Hematopoietic multipotent progenitor cell treated with erythropoietin and hydrocortisone succinate and interleukin-3 and kit ligand, for 17 days (in vitro differentiated cells): ENCODE measurements at regions not wholly inside any gene's neighbourhood (a gene's known extent, or its start where the extent isn't known, plus 50 kb on each side); places are given as distances from the start of the nearest gene placed in this dataset.
"Not testable (repeated sequence)": the region's sequence is repeated elsewhere in the genome, so short reads cannot be mapped to it uniquely, and the experiment has no call there.

ENCODE experiments used
- DNase-seq: peaks from one replicate; pipeline ENCODE4 v3.0.0-alpha.2; 2015; ENCODE audit warnings: low spot score

DNA sequence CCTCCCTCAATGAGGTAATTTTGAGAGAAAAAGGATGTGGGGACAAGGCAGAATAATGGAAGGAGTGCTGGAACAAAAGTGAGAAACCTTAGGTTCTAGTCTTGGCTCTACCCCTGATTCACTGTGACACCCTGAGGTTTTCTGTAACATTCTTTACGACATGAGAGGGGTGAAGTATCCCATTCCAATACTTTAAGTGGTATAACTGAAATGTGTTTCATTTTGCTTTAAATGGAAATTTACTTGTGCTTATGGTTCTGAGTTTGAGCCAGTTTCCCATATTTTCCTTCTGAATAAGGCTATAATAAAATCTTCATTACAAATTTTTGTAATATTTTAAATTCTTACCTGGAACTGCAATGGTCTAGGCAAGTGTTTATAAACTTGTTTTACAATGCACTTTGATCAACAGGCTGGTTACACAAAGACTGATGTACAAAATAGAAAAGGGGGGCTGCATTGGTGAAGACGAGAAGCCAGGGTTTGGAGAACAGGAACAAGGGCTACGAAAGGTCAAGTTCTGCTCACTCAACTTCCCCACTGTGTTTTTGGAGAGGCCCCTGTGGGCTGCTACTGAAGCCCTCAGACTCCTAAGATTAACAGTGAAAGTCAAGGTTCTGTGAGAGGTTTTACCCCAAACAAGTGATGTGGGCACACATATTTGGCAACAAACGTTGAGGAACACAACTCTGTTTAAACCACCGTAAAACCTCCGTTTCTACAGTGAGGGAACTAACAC, 171.9 kb upstream of the ELL2 start:
- no peak for DNase-seq

- DNase-seq, result no peak
Measured at GRCh38 chr5:96129276-96129675, 167.6 kb upstream of the ELL2 start.

GRCh38 chr5:96128204-96128864, 166.7 kb upstream of the ELL2 start:
- DNase-seq, result no peak

DNA sequence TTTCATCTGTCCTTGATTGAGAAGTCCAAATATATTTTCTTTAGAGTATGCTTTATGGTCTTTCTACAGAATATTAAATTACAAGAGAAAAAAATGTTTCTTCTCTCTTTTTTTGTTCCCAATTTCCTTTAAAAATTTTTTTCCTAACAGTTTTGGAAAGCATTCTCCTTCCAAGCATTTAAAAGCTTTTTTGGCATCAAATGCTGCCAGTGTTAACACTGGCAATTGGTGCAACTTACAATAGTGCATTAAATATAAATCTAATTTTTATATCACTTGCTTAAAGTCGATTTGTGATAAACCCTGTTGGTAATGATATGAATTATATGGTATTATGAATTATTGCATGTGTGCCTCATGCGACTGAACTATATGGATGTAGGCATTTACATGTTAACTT, 165.9 kb upstream of the ELL2 start:
- DNase-seq, result no peak

DNA sequence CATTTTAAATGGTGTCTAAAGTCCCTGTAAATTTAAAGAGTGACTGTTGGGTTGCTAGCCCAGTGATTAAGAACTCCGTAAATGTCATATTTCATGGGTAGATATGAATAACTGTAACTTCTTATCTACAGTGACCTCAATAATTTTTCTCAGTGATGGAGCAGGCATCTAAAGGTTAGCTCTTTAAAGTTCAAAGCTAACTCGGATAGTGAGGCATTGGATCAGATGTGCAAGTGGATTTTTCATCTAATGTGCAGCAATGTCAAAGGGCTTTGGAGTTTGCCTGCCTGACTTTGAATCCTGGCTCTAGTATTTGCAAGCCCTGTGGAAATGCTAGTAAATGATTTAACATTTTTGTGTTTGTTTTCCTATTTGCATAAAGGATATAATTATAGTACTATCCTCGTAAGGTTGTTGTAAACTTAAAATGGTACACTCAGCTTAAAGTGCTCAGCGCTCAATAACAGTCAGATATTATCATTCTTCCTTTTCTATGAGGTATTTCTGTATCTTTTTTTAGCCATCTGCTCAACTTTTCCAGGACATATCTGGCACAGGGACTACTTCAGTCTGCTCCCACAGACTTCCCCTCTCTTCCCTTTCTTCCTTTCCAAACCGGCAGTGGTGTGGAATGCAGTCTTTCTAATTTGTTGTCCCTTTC, 163.7 kb upstream of the ELL2 start:
- no peak for DNase-seq

GRCh38 chr5:96124589-96124988, 162.9 kb upstream of the ELL2 start:
- no peak for DNase-seq

DNA sequence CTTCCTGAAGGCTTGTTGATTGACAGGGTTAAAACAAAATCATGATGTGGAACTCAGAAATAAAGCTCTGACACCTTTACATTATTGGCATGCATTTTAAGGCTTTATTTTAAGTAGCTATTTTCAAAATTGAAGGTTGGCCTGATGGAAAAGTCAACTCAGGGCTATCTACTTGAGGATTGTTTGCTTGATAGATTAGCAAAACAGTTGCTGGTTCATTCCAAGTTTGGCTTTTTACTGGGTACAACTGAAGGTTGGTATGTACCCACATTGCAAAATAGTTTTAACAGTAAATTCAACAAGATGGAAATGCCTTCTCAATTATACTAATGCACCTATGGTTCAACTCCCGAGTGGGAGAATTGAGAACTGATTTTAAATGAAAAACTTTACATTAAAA, 161.8 kb upstream of the ELL2 start:
- no peak for DNase-seq

DNA sequence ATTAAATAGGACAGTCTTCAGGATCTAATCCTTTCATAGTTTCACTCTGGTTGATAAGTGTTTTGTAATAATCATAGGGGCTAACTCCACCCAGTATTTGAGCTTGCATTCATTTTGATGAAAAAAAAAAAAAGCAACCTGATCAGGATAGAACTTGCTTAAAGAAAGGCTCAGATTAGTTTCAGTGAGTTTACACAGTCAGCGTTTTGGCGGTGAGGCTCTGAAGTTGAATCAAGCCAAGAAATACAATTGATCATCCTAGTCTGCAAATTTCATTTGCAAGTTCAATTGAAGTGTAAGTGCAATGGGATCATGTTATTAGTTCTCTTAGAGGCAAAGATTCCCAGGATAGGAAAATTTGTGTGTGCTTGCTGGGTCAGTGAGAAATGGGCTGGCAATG, 159.7 kb upstream of the ELL2 start:
- DNase-seq, result no peak

DNA sequence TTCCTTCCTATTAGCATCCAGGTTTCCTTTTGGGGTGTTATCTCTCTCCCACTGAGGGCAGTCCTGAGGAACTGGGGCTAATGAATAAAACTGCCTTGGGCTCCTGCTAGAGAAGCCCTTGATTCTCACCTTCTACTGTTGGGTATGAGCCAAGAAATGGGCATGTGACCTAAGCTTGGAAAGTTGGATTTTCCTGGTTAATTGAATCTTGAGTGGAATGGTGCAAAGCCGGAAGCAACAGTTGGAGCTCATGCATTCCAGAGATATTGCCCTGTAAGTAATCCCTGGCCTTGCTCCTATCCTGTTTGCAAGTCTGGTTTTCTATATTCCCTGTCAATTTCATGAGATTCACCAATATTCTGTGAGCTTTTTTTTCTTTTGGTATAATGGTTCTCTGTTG, 158.5 kb upstream of the ELL2 start:
- DNase-seq, result no peak

- no peak for DNase-seq
Measured at GRCh38 chr5:96117771-96118651, 156.4 kb upstream of the ELL2 start.

GRCh38 chr5:96115147-96115807, 153.6 kb upstream of the ELL2 start:
- DNase-seq, result no peak

DNA sequence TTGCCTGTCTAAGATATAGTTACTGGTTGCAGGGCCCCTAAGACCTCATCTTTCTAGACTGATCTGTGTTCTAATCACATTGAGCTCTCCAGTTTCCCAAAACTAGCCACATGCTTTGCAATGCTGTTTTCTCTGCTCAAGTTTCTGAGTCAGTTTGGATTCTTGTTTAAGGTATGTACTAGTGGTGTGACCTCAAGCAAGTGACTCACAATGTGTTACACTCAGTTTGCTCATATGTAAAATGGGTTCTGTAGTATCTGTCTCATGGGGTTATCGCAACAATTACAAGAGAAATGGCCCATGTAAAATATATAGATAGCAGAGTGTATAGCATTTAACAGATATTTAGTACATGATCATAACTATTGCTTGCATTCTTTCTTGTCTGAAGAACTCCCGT, 153.1 kb upstream of the ELL2 start:
- no peak for DNase-seq

DNA sequence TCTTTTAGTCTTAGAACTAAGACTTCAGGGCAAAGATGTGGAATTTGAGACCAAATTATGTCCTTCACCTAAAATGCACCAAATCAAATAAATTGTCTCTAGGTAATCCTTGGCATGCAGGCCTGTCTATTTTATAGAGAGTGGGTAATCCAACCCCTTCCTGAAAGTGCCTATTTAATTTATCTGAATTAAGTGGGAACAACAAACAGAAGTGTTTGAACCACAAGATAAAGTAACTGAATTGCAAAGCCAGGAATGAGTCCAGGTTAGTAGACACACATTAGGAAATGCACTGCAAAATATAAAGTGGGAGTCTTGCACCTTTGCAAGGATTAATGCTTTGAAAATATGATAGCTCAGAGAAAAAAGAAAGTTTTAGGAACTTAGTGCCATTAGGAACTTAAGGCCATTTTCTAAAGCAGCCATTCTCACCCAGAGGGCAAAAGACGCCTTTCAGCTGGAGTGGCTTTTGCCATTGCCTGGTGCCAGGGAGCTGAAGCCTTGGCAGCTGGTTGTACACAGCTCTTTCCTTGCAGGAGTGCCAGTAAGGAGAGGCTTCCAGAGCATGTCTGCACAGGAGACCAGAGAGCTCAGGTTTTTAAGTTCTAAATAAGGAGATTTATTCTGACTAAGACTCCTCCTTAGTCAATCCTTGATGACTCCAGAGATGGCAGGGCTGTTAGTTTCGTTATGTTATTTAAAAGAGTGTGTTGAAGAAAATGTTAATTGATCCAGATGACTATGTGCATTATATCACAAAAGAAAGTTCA, 151.7 kb upstream of the ELL2 start:
- no peak for DNase-seq

DNA sequence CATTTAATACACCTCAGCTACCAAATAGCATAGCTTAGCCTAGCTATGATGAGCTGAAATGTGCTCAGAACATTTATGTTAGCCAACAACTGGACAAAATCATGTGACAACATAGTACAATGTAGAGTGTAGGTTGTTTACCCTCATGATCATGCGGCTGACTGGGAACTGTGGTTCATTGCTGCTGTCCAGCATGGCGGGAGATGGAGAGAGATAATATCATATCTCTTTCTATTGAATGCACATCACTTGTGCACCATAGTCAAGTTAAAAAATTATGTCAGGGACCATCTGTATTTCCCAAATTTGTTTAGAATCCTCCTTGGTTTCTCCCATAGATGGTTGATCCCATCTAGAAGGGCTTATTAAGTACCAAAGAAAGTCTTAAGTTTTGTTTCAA, 151.1 kb upstream of the ELL2 start:
- no peak for DNase-seq

- DNase-seq, result no peak
Measured at GRCh38 chr5:96112123-96112670, 150.5 kb upstream of the ELL2 start.

DNA sequence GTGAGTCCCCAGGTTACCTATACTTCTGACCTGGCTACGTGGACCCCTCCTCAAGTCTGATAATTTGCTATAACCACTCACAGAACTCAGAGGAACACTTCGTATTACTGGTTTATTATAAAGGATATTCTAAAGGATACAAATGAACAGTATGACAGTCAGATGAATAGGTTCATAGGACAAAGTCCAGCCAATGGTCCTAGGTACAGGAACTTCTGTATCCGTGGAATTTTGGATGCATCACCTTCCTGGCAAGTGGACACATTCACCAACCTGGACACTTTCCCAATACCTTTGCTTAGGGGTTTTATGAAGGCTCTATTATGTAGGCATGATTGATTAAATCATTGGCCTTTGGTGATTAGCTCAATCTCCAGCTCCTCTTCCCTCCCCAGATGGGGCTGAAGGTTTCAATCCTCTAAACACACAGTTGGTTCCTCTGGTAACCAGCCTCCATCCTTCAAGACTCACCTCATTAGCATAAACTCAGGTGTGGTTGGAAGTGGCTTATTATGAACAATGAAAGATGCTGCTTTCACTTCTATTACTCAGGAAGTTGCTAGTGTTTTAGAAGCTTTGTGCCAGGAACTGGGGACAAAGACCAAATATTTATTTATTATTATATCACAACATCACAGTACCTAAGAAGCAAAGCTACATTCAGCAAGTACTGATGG, 149.6 kb upstream of the ELL2 start:
- no peak for DNase-seq

- no peak for DNase-seq
Measured at GRCh38 chr5:96110300-96110699, 148.6 kb upstream of the ELL2 start.

DNA sequence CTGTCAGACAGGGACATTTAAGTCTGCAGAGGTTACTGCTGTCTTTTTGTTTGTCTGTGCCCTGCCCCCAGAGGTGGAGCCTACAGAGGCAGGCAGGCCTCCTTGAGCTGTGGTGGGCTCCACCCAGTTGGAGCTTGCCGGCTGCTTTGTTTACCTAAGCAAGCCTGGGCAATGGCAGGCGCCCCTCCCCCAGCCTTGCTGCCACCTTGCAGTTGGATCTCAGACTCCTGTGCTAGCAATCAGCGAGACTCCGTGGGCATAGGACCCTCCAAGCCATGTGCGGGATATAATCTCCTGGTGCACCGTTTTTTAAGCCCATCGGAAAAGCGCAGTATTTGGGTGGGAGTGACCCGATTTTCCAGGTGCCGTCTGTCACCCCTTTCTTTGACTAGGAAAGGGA, 147.0 kb upstream of the ELL2 start:
- DNase-seq, result not testable (repeated sequence)

DNA sequence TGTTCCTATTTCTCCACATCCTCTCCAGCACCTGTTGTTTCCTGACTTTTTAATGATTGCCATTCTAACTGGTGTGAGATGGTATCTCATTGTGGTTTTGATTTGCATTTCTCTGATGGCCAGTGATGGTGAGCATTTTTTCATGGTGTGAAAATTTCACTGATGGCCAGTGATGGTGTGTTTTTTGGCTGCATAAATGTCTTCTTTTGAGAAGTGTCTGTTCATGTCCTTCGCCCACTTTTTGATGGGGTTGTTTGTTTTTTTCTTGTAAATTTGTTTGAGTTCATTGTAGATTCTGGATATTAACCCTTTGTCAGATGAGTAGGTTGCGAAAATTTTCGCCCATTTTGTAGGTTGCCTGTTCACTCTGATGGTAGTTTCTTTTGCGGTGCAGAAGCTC, 142.2 kb upstream of the ELL2 start:
- not testable (repeated sequence) for DNase-seq
